HEK293T (cell line): ENCODE measurements at regions not wholly inside any gene's neighbourhood (a gene's known extent, or its start where the extent isn't known, plus 50 kb on each side); places are given as distances from the start of the nearest gene placed in this dataset.

Source experiments
- CTCF ChIA-PET: fragments of 350-600 bp; formaldehyde crosslinking; extraction: SDS; loops from one replicate; lab custom pipeline; 2021; ENCODE audit warnings: antibody characterized with exemption, inconsistent platforms; lab: Yijun Ruan, JAX
- POLR2A ChIA-PET: fragments of 350-600 bp; formaldehyde crosslinking; extraction: SDS; loops from one replicate; lab custom pipeline; 2020; ENCODE audit warnings: antibody characterized with exemption, inconsistent platforms; lab: Yijun Ruan, JAX
- DNase-seq: peaks from one replicate; pipeline ENCODE4 v3.0.0; 2012; ENCODE audit warnings: mixed read lengths; ENCODE audit errors: extremely low spot score
- ARNT ChIP-seq: fragments of 450-650 bp; IDR thresholded peaks from 2 replicates; pipeline ENCODE4 v1.6.1; 2017; ENCODE audit warnings: mild to moderate bottlenecking
- BHLHE40 ChIP-seq: fragments of 450-650 bp; IDR thresholded peaks from 2 replicates; pipeline ENCODE4 v1.6.1; 2016; ENCODE audit warnings: mild to moderate bottlenecking, moderate library complexity, borderline replicate concordance
- CTBP1 ChIP-seq: fragments of 450-650 bp; IDR thresholded peaks from 2 replicates; pipeline ENCODE4 v1.6.1; 2016; ENCODE audit warnings: borderline replicate concordance
- ELF4 ChIP-seq: fragments of 450-650 bp; IDR thresholded peaks from 2 replicates; pipeline ENCODE4 v1.6.1; 2017; ENCODE audit warnings: antibody characterized with exemption
- FOXA1 ChIP-seq: fragments of 450-650 bp; IDR thresholded peaks from 2 replicates; pipeline ENCODE4 v1.6.1; 2016; ENCODE audit warnings: mild to moderate bottlenecking
- FOXK2 ChIP-seq: fragments of 450-650 bp; IDR thresholded peaks from 2 replicates; pipeline ENCODE4 v1.6.1; 2016; ENCODE audit warnings: mild to moderate bottlenecking
- FOXM1 ChIP-seq: fragments of 450-650 bp; IDR thresholded peaks from 2 replicates; pipeline ENCODE4 v1.6.1; 2017; ENCODE audit warnings: mild to moderate bottlenecking, borderline replicate concordance
- HDGF ChIP-seq: fragments of 450-650 bp; IDR thresholded peaks from 2 replicates; pipeline ENCODE4 v1.6.1; 2017; ENCODE audit warnings: antibody characterized with exemption, borderline replicate concordance
- L3MBTL2 ChIP-seq: fragments of 450-650 bp; conservative IDR thresholded peaks from 2 replicates; pipeline ENCODE4 v1.6.1; 2016; ENCODE audit warnings: mild to moderate bottlenecking
- LEF1 ChIP-seq: fragments of 450-650 bp; IDR thresholded peaks from 2 replicates; pipeline ENCODE4 v1.6.1; 2017; ENCODE audit warnings: mild to moderate bottlenecking, borderline replicate concordance
- NFRKB ChIP-seq: fragments of 450-650 bp; IDR thresholded peaks from 2 replicates; pipeline ENCODE4 v1.6.1; 2016; ENCODE audit warnings: mild to moderate bottlenecking, moderate library complexity
- PKNOX1 ChIP-seq: fragments of 450-650 bp; IDR thresholded peaks from 2 replicates; pipeline ENCODE4 v1.6.1; 2016
- SP1 ChIP-seq: fragments of 450-650 bp; IDR thresholded peaks from 2 replicates; pipeline ENCODE4 v1.6.1; 2017
- SUZ12 ChIP-seq: fragments of 450-650 bp; IDR thresholded peaks from 2 replicates; pipeline ENCODE4 v1.6.1; 2016; ENCODE audit warnings: mild to moderate bottlenecking
- TARDBP ChIP-seq: fragments of 450-650 bp; IDR thresholded peaks from 2 replicates; pipeline ENCODE4 v1.6.1; 2016
- ZNF384 ChIP-seq: fragments of 450-650 bp; IDR thresholded peaks from 2 replicates; pipeline ENCODE4 v1.6.1; 2016

GRCh38 chr4:125365731-125366130, 51.0 kb downstream of the FAT4 start:
- POLR2A ChIA-PET = no interaction called here

GRCh38 chr4:125368146-125368545, 53.4 kb downstream of the FAT4 start:
- ChIA-PET POLR2A (no interaction called here), CTCF (no interaction called here)
- DNase-seq = no peak
- TF ChIP-seq ELF4 (no peak), L3MBTL2 (no peak), ZNF384 (no peak), NFRKB (no peak), LEF1 (no peak), HDGF (no peak), SP1 (no peak), FOXM1 (no peak)

More at GRCh38 chr4:125365731-125366130, 51.0 kb downstream of the FAT4 start:
- CTCF ChIA-PET = no interaction called here
- TF ChIP-seq SUZ12 (no peak), TARDBP (no peak), NFRKB (no peak), ARNT (no peak), HDGF (no peak), L3MBTL2 (no peak), PKNOX1 (no peak), SP1 (no peak), FOXM1 (no peak), FOXK2 (no peak), CTBP1 (no peak), LEF1 (no peak), FOXA1 (no peak), BHLHE40 (no peak), ZNF384 (no peak)
- no peak for DNase-seq

DNA sequence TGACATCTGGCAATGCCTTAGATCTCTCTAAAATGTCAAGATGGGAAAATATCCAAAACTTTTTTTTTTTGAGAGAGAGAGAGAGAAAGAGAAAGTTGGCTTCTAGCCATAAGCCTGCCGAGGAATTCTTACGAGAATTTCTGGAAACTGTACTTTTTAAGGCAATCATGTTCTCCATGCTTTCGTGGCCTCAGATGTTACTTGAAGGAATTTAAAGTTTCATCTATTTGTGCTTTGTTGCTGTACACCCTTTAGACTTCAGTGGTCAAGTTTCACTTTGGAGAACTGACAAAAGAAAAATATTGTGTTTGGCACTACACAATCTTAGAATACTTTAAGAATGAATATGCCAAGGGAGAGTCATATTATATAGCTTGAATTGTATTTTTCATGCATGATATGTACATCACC, 53.9 kb downstream of the FAT4 start:
- TF ChIP-seq SUZ12 (no peak), CTBP1 (no peak)
- no peak for DNase-seq
- CTCF ChIA-PET = no interaction called here
- POLR2A ChIA-PET = no interaction called here

- CTCF ChIA-PET = no interaction called here
- POLR2A ChIA-PET = no interaction called here
- DNase-seq = no peak
- TF ChIP-seq FOXM1 (no peak), ARNT (no peak), SUZ12 (no peak), CTBP1 (no peak), PKNOX1 (no peak), TARDBP (no peak), SP1 (no peak), HDGF (no peak), BHLHE40 (no peak), FOXA1 (no peak), ELF4 (no peak), NFRKB (no peak), L3MBTL2 (no peak), ZNF384 (no peak), LEF1 (no peak), FOXK2 (no peak)
These were observed 54.3 kb downstream of the FAT4 start for GRCh38 chr4:125369098-125369497.

DNA sequence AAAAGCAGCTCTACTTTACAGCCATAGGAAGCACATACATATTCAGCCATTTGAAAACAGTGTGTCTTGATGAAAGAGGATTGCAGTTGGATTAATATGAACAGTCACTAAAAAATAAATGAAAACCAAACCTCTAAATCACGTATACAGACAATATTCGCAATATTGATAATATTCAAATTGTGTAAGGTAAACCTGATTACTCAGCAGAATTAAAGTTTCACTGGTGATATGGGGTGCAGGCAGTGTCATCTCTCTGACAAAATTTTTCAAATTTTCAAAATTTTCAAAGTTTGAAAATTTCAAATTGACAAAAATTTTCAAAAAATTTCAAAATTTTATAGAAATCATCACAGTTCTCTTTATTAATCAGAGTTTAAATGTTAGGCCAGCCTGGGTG, 55.7 kb downstream of the FAT4 start:
- ChIA-PET POLR2A (no interaction called here), CTCF (no interaction called here)
- DNase-seq = no peak
- TF ChIP-seq L3MBTL2 = no peak
- no peak for TF ChIP-seq FOXK2
- TF ChIP-seq PKNOX1 = no peak
- no peak for TF ChIP-seq SP1
- no peak for TF ChIP-seq TARDBP
- no peak for TF ChIP-seq LEF1
- no peak for TF ChIP-seq ELF4
- no peak for TF ChIP-seq SUZ12
- no peak for TF ChIP-seq NFRKB
- TF ChIP-seq HDGF = no peak
- TF ChIP-seq ZNF384 = no peak
- no peak for TF ChIP-seq FOXA1
- no peak for TF ChIP-seq BHLHE40
- TF ChIP-seq FOXM1 = no peak

DNA sequence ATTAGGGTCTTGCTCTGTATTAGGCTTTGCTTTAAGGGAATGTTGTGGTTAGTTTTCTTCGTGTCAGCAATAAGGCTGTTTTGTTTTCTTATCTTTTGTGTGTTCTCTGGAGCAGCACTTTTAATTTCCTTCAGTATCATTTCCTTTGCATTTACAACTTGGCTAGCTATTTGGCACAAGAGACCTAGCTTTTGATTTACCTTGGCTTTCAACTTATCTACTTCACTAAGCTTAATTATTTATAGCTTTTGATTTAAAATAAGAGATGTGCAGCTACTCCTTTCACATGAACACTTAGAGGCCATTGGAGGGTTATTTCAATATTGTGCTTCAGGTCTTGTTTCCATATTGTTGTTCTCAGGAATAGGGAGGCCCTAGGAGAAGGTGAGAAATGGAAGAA, 68.2 kb downstream of the FAT4 start:
- CTCF ChIA-PET = no interaction called here
- POLR2A ChIA-PET = no interaction called here
- TF ChIP-seq FOXM1 (no peak), FOXA1 (no peak)
- DNase-seq = no peak

DNA sequence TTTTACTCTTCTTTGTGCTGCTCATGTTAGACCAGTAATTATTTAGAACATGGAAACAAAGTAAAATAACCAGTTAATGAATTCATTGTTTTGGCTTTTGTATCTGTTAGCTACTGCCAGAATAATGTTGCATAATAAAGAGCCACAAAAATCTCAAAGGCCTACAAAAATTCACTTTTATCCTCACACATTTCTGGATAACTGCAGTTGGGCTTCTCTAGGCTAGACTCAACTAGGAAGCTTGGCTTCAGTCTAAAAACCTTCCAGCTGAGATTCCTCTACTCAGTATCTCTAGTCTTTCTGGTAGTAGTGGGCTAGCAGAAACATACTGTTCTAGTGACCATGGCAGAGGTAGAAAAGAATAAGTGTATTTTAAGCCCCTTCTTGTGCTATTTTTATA, 73.0 kb downstream of the FAT4 start:
- ChIA-PET POLR2A (no interaction called here), CTCF (no interaction called here)
- TF ChIP-seq CTBP1 = no peak
- no peak for DNase-seq
